Endothelial cell of hepatic sinusoid (primary cell): ENCODE measurements at regions not wholly inside any gene's neighbourhood (a gene's known extent, or its start where the extent isn't known, plus 50 kb on each side); places are given as distances from the start of the nearest gene placed in this dataset.

Experiments
- in situ Hi-C: cut with HindIII; loops from 2 replicates; pipeline ENCODE4 v1.10.0; 2017; ENCODE audit warnings: low sequenced_read_pairs

DNA sequence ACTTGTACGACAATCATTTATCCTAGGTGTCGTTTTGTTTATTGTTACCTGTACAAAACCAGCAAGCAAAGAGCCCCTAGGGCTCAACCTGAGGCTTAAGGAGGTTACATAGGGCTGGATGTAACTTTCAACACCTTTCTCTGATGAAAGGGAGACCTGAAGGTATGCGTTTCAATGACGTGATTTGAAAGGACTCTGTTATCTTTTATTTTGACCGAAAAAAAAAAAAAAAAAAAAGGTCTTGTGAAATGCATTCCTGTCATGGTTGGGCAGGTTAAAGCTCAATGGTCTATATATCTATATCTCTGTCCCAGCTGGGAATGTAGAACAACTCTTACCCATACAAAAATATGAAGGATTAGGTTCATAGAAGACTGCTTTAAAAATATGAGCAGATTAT is 78.7 kb upstream of the SASH1 start:
- in situ Hi-C loops: loop anchor here (5.0 to 10.0 kb wide), 3 partner anchors 48 to 261 kb away; no protein-coding TSS in a partner anchor

DNA sequence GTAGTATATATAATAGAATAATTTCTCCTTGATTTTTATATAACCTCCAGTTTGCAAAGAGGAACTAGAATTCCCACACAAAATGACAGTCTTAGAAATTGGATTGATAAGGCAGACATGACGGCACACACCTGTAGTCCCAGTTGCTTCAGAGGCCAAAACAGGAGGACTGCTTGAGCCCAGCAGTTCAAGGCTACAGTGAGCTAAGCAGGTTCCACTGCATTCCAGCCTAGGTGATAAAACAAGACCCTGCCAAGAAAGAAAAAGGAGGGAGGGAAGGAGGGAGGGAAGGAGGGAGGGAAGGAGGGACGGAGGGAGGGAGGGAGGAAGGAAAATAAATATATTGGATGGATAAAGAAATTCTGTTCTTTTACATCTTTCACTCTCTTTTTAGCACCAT is 77.6 kb upstream of the SASH1 start:
- in situ Hi-C loops: loop anchor here (5.0 to 10.0 kb wide), 2 partner anchors 102 to 260 kb away; no protein-coding TSS in a partner anchor

DNA sequence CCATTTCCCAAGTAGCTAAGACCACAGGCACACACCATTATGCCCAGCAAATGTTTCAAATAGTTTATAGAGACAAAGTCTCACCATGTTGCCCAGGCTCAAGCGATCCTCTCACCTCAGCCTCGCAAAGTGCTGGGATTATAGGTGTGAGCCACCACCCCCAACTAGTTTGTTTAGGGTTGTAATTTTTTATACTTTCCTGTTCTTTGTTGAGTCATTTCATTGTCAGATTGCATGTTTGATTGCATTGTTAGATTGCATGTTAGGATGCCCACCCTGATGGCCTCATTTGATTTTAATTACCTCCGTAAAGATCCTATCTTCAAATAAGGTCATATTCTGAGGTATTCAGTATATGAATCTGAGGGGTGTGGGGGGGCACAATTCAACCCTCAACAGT is 73.3 kb upstream of the SASH1 start:
- in situ Hi-C loops: loop anchor here (5.0 to 10.0 kb wide), 2 partner anchors 98 to 255 kb away; no protein-coding TSS in a partner anchor

DNA sequence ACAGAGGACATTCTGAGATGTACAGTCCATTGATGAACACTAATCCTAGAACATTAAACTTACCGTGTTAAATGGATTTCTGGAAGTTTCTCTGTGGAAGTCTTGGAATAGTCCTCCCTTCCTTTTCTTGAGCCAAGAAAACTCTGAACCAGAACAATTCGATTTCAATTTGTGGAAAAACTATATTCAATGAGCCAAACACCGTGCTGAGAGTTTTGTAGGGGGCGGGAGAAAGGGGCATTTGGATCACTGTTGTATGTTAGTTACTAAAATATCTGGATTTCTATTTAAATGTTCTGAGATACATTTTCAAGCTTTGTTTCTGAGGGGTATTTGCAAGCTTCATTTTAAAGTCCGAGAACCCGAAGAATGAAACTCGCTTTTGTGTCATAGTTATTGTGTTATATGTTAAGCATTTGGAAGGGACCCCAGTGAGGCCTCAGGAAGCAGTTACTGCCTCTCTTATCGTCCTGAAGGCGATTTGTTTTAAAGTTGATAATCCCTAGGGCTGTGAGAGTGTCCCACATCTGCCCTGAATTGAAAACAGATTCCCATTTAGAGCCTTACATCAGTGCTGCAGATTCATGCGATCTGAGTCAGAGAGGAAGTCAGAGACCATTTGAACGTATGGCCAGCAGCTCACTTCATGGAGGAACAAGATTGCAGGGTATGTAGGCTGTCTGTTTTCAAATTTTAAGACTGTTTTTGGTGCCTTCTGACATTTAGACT is 70.8 kb upstream of the SASH1 start:
- in situ Hi-C loops: no loop called here

DNA sequence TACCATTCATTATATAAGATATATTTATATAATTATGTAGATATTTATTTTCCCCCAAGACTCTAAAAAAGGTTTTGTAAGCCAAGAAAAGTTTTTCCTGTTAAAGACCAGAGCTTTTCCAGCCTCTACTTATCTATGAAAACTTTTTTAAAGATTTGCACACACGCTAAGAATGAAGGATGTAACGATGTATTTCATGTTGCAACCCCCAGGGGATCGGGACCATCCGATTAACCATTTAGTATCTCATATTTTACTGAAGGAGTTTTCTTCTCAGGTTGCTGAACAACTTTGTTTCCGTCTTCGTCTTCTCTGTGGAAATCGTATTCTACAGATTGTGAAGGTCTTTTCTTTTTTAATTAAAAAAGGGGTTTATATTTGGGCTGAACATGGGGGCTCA is 70.0 kb upstream of the SASH1 start:
- in situ Hi-C loops: no loop called here

DNA sequence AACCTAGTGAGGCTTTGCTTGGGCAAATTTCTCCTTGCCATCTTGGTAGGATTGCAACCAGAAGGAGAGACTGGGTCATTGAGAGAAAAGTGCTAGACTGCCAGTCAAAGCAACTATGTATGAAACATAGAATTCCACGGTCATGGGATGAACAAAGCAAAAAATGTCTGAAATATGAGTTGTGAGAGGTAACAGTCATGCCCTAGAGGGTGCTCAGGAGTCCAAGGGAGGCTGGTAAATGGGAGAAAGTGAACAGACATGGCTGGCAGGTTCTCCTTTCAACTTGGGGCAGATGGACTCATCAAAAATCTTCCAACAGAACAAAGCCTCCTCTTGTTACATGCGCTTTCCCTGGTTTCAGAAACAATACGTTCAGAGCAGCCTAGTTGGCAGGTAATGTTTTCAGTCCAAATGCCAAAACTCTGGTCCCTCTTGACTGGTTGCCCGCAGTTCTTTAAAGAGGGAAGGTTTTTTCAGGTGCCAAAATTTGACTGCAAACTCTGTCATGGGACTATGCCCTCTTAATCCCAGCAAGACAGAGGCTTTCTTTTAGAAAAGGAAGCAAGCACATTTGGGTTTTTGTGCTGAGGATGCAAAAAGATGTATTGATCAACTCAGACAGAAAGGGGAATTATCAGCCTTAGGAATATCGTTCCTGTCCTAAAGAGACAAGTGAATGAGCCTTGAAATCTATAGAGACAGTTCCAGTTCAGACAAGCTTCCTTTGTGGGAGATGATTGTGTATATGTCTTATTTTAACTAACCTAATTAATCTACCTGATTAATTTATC is 68.5 kb upstream of the SASH1 start:
- in situ Hi-C loops: no loop called here

DNA sequence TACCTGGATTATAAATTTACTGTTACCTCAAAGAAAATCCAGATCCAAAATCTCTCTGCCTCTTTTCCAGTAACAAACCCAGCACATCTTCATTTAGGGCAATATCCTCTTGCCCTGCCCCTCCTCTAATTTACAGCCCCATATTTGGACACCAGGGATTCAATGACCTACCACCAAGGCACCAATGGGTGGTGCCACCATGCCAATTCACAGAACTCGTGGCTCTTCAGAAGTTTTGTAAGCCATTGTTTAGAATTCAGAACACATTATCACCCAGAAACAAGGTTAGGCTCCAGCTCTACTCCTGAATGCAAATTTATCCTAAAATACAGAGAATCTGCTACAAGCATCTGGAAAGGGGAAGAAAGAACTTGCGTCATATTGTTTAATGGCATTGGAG is 67.8 kb upstream of the SASH1 start:
- in situ Hi-C loops: no loop called here

DNA sequence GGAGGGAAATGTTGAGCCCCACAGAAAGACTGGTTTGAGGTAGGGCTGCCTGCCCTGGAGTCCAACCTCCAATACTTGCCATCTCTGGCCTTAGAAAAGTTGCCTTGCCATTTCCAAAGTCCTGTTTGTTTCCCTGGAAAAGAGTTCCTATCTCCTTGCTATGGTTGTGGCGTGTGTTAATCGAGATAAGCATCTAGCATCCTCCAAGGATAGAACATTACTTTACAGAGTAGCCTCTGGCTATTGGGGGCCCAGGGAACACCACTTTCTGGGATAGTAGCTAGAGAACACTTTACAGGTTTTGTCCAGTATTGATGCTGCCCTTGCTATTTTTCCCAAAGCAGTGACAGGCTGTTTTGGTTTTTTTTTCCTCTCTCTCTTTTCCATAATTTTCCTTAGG is 57.4 kb upstream of the SASH1 start:
- in situ Hi-C loops: no loop called here

DNA sequence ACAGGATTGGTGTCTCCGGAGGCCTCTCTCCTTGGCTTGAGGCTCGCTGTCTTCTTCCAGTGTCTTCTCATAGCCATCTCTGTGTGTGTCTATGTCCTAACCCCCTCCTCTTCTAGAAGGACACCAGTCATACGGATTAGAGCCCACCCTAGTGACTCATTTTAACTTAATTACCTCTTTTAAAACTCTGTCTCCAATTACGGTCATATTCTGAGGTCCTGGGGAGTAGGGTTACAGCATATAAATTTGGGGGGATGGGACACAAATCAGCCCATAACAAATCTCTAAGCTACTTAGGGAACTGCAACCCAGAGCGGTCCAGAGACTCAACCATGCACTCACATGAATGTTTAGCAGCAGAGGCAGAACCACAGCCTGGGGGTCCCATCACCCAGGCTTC is 56.1 kb upstream of the SASH1 start:
- in situ Hi-C loops: no loop called here

DNA sequence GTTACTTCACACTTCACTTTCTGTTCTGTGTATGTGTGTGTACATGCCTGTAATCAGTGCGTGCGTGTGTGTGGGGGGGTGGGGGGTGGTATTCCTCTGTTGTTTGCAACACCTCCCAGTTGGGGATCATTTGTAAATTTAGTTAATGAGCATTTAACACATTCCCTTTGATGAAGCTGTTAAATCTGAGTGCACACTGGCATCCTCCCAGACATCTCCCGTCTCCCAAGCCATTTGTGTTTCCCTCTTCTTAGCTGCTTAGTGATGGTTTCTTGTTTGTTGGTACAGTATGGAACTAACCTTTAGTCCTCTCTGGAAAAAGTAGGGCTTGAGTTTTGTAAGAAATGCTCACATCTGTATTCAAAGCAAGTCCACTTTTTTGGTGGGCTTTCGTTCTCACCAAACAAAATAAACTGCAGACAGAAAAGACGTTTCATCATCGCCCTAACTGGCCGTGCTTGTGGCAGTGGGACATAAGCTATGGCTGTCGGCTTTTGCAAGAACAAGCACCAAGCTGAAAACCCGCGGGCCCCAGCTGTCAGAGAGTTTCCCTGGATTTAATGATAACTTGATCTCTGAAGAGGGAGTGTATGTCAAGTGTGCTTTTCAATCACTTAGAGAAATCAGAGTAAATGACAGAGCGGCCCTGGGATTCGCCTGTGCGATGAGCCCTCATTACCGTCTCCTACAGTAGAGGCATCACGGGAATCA is 54.9 kb upstream of the SASH1 start:
- in situ Hi-C loops: no loop called here

DNA sequence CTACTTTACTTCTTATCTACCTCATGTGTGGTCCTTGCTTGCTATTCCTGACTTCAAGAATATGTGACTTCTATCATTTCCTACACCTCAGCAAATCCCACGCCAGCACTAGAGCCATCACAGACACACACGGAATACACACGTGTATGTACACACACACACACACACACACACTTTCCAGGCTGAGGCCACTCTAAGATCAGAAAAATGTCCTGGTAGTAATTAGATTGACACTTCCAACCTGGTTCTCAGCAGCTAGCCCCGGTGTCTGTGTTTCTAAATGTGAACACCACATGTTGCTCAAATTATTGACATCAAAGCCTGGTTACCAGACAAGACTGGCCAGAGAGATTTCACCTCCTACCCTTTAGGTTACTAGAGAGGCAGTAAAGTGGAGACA is 54.1 kb upstream of the SASH1 start:
- in situ Hi-C loops: no loop called here

DNA sequence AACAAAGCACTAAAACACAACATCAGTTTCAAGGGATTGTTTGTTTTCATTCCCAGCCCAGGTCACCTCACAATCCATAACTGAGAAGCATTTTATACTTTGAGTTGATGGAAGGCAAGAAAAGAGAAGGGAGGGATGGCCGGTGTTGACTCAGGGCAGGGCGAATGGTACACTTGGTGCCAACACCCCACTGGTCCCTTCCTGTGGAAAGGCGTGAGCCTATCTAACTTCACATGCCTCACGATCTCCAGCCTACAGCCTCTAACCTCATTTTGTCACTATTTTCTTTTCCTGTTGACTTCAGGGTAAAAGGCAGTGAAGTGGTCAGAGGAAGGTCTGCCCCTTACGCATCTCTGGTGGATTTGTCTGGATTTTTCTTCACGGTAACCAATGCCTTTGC is 53.5 kb upstream of the SASH1 start:
- in situ Hi-C loops: no loop called here

DNA sequence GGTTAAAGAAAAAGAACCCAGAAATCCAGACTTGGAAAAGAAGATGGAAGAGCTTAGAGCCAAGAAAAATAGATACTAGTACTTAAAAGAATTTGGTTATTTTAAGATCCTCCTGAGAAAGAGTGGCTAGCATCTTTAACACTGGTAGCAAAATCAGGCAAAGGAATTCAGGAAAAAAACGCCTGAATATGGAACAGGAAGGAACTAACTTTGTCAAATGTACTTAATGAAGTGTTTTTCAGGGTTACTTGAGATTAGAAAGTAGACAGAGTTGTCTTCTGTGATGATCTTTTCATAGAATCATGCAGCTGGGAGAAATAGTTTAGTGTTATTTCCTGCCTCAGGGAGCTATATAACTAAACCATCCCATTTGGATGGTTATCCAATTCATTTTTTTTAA is 50.8 kb upstream of the SASH1 start:
- in situ Hi-C loops: no loop called here
